Liver (tissue), 8 donors: ENCODE measurements at regions not wholly inside any gene's neighbourhood (a gene's known extent, or its start where the extent isn't known, plus 50 kb on each side); places are given as distances from the start of the nearest gene placed in this dataset.

ENCODE experiments used
- DNase-seq: peaks from one replicate; pipeline ENCODE4 v3.0.0-alpha.2; 2017; ENCODE audit warnings: low spot score
- H3K27ac ChIP-seq, 2 donors: one replicate each; pipeline ENCODE4 v1.7.0; 2013; ENCODE audit warnings: inconsistent platforms in 2 of 2, low read length in 2 of 2, control low read depth in 1 of 2, low read depth in 1 of 2, mild to moderate bottlenecking in 1 of 2
- H3K27me3 ChIP-seq, 4 donors: one replicate each; pipeline versions ENCODE4 v1.6.1 to v1.7.0; 2013; ENCODE audit warnings: low read length in 3 of 4, inconsistent platforms in 1 of 4, mild to moderate bottlenecking in 1 of 4, moderate library complexity in 1 of 4; ENCODE audit not compliant: control insufficient read depth in 4 of 4, insufficient read depth in 4 of 4
- H3K36me3 ChIP-seq, 4 donors: one replicate each; pipeline versions ENCODE4 v1.6.1 to v1.7.0; 2013; ENCODE audit warnings: low read length in 3 of 4, mild to moderate bottlenecking in 3 of 4, low read depth in 1 of 4, moderate library complexity in 1 of 4; ENCODE audit not compliant: control insufficient read depth in 4 of 4, insufficient read depth in 3 of 4
- H3K4me1 ChIP-seq, 4 donors: one replicate each; pipeline versions ENCODE4 v1.6.1 to v1.7.0; 2013; ENCODE audit warnings: low read length in 3 of 4, mild to moderate bottlenecking in 3 of 4, moderate library complexity in 1 of 4; ENCODE audit not compliant: control insufficient read depth in 4 of 4, insufficient read depth in 4 of 4
- H3K4me3 ChIP-seq, 3 donors: one replicate each; pipeline versions ENCODE4 v1.6.1 to v1.7.0; 2013; ENCODE audit warnings: low read length in 3 of 3, control low read depth in 1 of 3, low read depth in 1 of 3, mild to moderate bottlenecking in 1 of 3
- H3K9ac ChIP-seq, 2 donors: one replicate each; pipeline ENCODE4 v1.7.0; 2013; ENCODE audit warnings: low read length in 2 of 2, mild to moderate bottlenecking in 2 of 2, moderate library complexity in 2 of 2, control low read depth in 1 of 2, low read depth in 1 of 2
- H3K9me3 ChIP-seq, 4 donors: one replicate each; pipeline versions ENCODE4 v1.6.1 to v1.7.0; 2013; ENCODE audit warnings: low read length in 3 of 4; ENCODE audit not compliant: control insufficient read depth in 4 of 4
- EGR1 ChIP-seq, 2 donors: IDR thresholded peaks; 2 replicates each; pipeline ENCODE4 v1.6.1; 2016 to 2018; ENCODE audit warnings: antibody characterized with exemption in 2 of 2, low read depth in 2 of 2
- FOXA1 ChIP-seq: IDR thresholded peaks from 2 replicates; pipeline ENCODE4 v1.6.1; 2016; ENCODE audit warnings: antibody characterized with exemption
- HNF4G ChIP-seq: IDR thresholded peaks from 2 replicates; pipeline ENCODE4 v1.6.1; 2016; ENCODE audit warnings: antibody characterized with exemption
- JUND ChIP-seq, 2 donors: IDR thresholded peaks; 2 replicates each; pipeline ENCODE4 v1.6.1; 2016; ENCODE audit warnings: antibody characterized with exemption in 2 of 2
- NR2F2 ChIP-seq: IDR thresholded peaks from 2 replicates; pipeline ENCODE4 v1.6.1; 2016; ENCODE audit warnings: antibody characterized with exemption
- RAD21 ChIP-seq, 2 donors: IDR thresholded peaks; 2 replicates each; pipeline ENCODE4 v1.6.1; 2016; ENCODE audit warnings: antibody characterized with exemption in 2 of 2, mild to moderate bottlenecking in 2 of 2
- RXRA ChIP-seq, 2 donors: IDR thresholded peaks; 2 replicates each; pipeline ENCODE4 v1.6.1; 2017 to 2018; ENCODE audit warnings: antibody characterized with exemption in 2 of 2, mild to moderate bottlenecking in 1 of 2
- SP1 ChIP-seq: IDR thresholded peaks from 2 replicates; pipeline ENCODE4 v1.6.1; 2018; ENCODE audit warnings: antibody characterized with exemption, mild to moderate bottlenecking
- TAF1 ChIP-seq: conservative IDR thresholded peaks from 2 replicates; pipeline ENCODE4 v1.6.1; 2016; ENCODE audit warnings: antibody characterized with exemption, mild to moderate bottlenecking
- WGBS: extraction: QIAGEN DNeasy Blood & Tissue Kit; methylation state at CpG from one replicate; pipeline ENCODE4 v1.1.7; 2013; 5-methylcytosine and 5-hydroxymethylcytosine counted together
- TF ChIP-seq, protein P1 (sequence below): IDR thresholded peaks from 2 replicates; pipeline ENCODE4 v1.6.1; 2016; ENCODE audit warnings: antibody characterized with exemption
- TF ChIP-seq, protein P2 (sequence below): IDR thresholded peaks from 2 replicates; pipeline ENCODE4 v1.6.1; 2016; ENCODE audit warnings: antibody characterized with exemption, mild to moderate bottlenecking
- TF ChIP-seq, protein P3 (sequence below): IDR thresholded peaks from 2 replicates; pipeline ENCODE4 v1.6.1; 2016; ENCODE audit warnings: antibody characterized with exemption
- TF ChIP-seq, protein P4 (sequence below): IDR thresholded peaks from 2 replicates; pipeline ENCODE4 v1.6.1; 2016; ENCODE audit warnings: antibody characterized with exemption
- TF ChIP-seq, protein P5 (sequence below): fragments of 150-350 bp; IDR thresholded peaks from 2 replicates; pipeline ENCODE4 v1.5.1; 2017; ENCODE audit warnings: improper control_type of control experiment, low read depth, low read length; ENCODE audit not compliant: missing input control
- donor health status: healthy.
- donor health status: healthy.
- donor health status: healthy.
- donor health status: healthy.
- donor health status: healthy.

DNA sequence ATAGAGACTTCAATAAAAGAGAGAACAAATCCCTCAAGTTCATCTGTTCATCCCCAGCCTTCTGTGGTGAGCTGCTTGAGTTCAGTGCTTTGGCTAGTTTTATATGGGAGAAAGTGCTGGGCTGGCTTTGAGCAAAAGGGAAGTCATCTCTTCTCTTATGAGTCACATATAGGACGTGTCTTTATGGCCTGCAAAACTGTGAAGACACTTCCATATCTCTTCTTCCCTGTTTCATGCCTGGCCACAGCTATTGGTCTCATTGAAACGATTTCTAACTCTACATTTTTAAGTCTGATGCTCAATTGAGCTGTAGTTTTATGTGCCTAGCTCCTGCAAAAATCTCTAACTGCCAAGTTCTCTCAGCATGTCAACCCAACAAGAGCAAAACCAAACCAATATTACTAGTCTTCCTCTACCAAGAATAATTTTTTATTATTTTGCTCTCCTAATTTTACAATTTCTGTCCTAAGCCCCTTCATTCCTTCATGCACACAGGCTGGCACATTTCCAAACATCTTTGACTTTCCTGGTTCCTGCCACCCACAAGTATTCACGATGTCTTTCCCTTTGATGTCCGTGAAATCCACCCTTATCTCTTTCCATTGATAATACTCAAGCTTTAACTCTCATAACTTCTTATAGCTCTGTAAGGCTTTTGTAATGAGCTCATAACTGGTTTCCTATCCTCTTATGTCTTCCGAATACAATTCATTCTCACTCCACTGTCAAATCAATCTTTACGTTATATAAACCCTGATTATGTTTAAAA lies 165.3 kb downstream of the BTC start:
- TF ChIP-seq JUND (IDR thresholded peaks at IDR 0.05): peak; percentile 11 to 32
- TF ChIP-seq TAF1: no peak
- Histone ChIP-seq H3K27me3 (peaks cover 0 to 4% (median 0%) of the 10 kb centered on the region in 4 donors), H3K4me3 (no peak overlapping the region), H3K9me3 (no peaks in the 10 kb centered on the region), H3K36me3 (no peaks in the 10 kb centered on the region), H3K4me1 (peaks cover 0 to 2% (median 0%) of the 10 kb centered on the region in 4 donors), H3K27ac (no peak overlapping the region), H3K9ac (no peak overlapping the region)
- WGBS: 67% methylated on average over 6 of the region's 6 CpGs
- DNase-seq: no peak

DNA sequence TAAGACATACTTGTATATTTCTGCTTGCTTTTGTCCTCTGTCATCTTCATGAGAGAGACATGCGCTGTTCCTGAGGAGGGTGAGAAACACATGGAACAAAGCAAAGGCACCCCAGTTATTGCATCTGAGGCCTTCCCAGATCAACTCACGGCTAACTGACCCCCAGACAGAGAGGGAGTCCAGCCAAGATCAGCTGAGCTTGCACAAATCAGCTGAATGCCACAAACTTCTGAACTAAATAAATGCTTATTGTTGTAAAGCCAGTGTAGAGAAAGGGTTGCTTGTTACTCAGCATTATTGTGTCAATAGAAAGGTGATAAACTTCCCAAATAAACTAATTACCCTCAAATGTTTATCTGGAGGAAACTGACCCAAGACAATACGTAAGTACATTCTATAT lies 163.8 kb downstream of the BTC start:
- Histone ChIP-seq H3K27me3 (peaks cover 0 to 4% (median 0%) of the 10 kb centered on the region in 4 donors), H3K4me1 (peaks cover 0 to 2% (median 0%) of the 10 kb centered on the region in 4 donors), H3K27ac (no peak overlapping the region), H3K4me3 (no peak overlapping the region), H3K9ac (no peak overlapping the region), H3K36me3 (no peaks in the 10 kb centered on the region), H3K9me3 (no peaks in the 10 kb centered on the region)
- no peak for TF ChIP-seq JUND (IDR thresholded peaks at IDR 0.05)
- TF ChIP-seq NR2F2: no peak
- TF ChIP-seq, protein P1, sequence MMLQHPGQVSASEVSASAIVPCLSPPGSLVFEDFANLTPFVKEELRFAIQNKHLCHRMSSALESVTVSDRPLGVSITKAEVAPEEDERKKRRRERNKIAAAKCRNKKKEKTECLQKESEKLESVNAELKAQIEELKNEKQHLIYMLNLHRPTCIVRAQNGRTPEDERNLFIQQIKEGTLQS: no peak
- no peak for TF ChIP-seq RAD21 (IDR thresholded peaks at IDR 0.05)
- TF ChIP-seq, protein P2, sequence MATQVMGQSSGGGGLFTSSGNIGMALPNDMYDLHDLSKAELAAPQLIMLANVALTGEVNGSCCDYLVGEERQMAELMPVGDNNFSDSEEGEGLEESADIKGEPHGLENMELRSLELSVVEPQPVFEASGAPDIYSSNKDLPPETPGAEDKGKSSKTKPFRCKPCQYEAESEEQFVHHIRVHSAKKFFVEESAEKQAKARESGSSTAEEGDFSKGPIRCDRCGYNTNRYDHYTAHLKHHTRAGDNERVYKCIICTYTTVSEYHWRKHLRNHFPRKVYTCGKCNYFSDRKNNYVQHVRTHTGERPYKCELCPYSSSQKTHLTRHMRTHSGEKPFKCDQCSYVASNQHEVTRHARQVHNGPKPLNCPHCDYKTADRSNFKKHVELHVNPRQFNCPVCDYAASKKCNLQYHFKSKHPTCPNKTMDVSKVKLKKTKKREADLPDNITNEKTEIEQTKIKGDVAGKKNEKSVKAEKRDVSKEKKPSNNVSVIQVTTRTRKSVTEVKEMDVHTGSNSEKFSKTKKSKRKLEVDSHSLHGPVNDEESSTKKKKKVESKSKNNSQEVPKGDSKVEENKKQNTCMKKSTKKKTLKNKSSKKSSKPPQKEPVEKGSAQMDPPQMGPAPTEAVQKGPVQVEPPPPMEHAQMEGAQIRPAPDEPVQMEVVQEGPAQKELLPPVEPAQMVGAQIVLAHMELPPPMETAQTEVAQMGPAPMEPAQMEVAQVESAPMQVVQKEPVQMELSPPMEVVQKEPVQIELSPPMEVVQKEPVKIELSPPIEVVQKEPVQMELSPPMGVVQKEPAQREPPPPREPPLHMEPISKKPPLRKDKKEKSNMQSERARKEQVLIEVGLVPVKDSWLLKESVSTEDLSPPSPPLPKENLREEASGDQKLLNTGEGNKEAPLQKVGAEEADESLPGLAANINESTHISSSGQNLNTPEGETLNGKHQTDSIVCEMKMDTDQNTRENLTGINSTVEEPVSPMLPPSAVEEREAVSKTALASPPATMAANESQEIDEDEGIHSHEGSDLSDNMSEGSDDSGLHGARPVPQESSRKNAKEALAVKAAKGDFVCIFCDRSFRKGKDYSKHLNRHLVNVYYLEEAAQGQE: no peak
- no peak for TF ChIP-seq FOXA1
- TF ChIP-seq HNF4G: no peak
- DNase-seq: no peak
- 91% methylated on average over 3 of the region's 3 CpGs for WGBS

DNA sequence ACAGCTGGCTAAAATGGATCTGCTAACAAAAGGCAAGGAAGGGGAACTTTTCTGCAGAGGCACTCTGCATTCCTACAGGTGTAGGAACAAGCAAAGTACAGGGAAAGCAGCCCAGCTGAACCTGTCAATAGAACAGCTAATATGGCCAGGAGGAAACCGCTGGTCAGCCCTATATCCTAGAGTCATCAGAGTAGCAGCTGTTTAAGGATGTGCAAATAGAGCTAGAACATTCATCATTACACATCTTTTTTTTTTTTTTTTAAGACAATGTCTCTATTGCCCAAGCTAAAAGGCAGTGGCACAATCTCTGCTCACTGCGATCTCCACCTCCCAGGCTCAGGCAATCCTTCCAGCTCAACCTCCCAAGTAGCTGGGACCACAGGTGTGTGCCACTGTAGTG lies 163.0 kb downstream of the BTC start:
- Histone ChIP-seq H3K4me3 (no peak overlapping the region), H3K9ac (no peak overlapping the region), H3K36me3 (no peaks in the 10 kb centered on the region), H3K27ac (no peak overlapping the region), H3K9me3 (no peaks in the 10 kb centered on the region), H3K27me3 (peaks cover 0 to 4% (median 0%) of the 10 kb centered on the region in 4 donors), H3K4me1 (peaks cover 0 to 2% (median 0%) of the 10 kb centered on the region in 4 donors)
- TF ChIP-seq, protein P3, sequence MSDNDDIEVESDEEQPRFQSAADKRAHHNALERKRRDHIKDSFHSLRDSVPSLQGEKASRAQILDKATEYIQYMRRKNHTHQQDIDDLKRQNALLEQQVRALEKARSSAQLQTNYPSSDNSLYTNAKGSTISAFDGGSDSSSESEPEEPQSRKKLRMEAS: no peak
- TF ChIP-seq, protein P1: no peak
- no peak for TF ChIP-seq SP1
- TF ChIP-seq FOXA1: no peak
- TF ChIP-seq, protein P4, sequence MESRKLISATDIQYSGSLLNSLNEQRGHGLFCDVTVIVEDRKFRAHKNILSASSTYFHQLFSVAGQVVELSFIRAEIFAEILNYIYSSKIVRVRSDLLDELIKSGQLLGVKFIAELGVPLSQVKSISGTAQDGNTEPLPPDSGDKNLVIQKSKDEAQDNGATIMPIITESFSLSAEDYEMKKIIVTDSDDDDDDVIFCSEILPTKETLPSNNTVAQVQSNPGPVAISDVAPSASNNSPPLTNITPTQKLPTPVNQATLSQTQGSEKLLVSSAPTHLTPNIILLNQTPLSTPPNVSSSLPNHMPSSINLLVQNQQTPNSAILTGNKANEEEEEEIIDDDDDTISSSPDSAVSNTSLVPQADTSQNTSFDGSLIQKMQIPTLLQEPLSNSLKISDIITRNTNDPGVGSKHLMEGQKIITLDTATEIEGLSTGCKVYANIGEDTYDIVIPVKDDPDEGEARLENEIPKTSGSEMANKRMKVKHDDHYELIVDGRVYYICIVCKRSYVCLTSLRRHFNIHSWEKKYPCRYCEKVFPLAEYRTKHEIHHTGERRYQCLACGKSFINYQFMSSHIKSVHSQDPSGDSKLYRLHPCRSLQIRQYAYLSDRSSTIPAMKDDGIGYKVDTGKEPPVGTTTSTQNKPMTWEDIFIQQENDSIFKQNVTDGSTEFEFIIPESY: no peak
- TF ChIP-seq, protein P5, sequence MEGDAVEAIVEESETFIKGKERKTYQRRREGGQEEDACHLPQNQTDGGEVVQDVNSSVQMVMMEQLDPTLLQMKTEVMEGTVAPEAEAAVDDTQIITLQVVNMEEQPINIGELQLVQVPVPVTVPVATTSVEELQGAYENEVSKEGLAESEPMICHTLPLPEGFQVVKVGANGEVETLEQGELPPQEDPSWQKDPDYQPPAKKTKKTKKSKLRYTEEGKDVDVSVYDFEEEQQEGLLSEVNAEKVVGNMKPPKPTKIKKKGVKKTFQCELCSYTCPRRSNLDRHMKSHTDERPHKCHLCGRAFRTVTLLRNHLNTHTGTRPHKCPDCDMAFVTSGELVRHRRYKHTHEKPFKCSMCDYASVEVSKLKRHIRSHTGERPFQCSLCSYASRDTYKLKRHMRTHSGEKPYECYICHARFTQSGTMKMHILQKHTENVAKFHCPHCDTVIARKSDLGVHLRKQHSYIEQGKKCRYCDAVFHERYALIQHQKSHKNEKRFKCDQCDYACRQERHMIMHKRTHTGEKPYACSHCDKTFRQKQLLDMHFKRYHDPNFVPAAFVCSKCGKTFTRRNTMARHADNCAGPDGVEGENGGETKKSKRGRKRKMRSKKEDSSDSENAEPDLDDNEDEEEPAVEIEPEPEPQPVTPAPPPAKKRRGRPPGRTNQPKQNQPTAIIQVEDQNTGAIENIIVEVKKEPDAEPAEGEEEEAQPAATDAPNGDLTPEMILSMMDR: no peak
- no peak for TF ChIP-seq TAF1
- no peak for TF ChIP-seq EGR1 (IDR thresholded peaks at IDR 0.05; ENCODE audit: low read depth in 2 of 2)
- no peak for TF ChIP-seq RXRA (IDR thresholded peaks at IDR 0.05)
- 59% methylated on average over 2 of the region's 2 CpGs for WGBS
- no peak for DNase-seq
